Right lobe of liver (tissue), 4 donors: ENCODE measurements at regions not wholly inside any gene's neighbourhood (a gene's known extent, or its start where the extent isn't known, plus 50 kb on each side); places are given as distances from the start of the nearest gene placed in this dataset.

ENCODE experiments used
- POLR2A ChIP-seq: fragments of 450-650 bp; IDR thresholded peaks from one replicate; pipeline ENCODE4 v1.6.1; 2017; ENCODE audit warnings: antibody characterized with exemption, mild to moderate bottlenecking
- TF ChIP-seq, protein P1 (sequence below), 4 donors: fragments of 200-600 bp in 3 of 4; fragments of 450-650 bp in 1 of 4; IDR thresholded peaks; one replicate each; pipeline versions ENCODE4 v1.5.1 to v1.8.0; 2016 to 2022; ENCODE audit warnings: antibody characterized with exemption in 4 of 4, mild to moderate bottlenecking in 2 of 4
- donor health status: DM: no; HTN: no; CAD: no.
- donor health status: DM: no; HTN: no; CAD: no.
- donor health status: DM: no; HTN: yes; CAD: no.

DNA sequence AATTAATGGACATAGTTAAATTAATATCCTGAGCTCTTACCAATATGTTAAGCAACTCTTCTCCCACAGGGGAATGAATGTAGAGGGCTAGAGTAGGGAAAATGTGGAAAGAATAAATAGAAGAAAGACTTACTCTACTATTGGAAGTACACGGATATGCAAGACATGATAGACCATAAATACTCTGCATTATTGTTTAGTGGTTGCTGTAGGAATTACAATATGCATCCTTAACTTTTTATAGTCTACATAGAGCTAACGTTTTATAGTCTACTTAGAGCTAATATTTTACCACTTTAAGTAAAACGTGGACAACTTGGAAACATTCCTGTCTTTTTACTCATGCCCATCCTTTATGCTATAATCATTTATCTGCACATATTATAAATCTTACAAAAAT, 163.8 kb upstream of the GALNT5 start:
- TF ChIP-seq, protein P1, sequence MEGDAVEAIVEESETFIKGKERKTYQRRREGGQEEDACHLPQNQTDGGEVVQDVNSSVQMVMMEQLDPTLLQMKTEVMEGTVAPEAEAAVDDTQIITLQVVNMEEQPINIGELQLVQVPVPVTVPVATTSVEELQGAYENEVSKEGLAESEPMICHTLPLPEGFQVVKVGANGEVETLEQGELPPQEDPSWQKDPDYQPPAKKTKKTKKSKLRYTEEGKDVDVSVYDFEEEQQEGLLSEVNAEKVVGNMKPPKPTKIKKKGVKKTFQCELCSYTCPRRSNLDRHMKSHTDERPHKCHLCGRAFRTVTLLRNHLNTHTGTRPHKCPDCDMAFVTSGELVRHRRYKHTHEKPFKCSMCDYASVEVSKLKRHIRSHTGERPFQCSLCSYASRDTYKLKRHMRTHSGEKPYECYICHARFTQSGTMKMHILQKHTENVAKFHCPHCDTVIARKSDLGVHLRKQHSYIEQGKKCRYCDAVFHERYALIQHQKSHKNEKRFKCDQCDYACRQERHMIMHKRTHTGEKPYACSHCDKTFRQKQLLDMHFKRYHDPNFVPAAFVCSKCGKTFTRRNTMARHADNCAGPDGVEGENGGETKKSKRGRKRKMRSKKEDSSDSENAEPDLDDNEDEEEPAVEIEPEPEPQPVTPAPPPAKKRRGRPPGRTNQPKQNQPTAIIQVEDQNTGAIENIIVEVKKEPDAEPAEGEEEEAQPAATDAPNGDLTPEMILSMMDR (IDR thresholded peaks at IDR 0.05) = no peak
- no peak for TF ChIP-seq POLR2A
